Gastrocnemius medialis (tissue), 4 donors: ENCODE measurements at regions not wholly inside any gene's neighbourhood (a gene's known extent, or its start where the extent isn't known, plus 50 kb on each side); places are given as distances from the start of the nearest gene placed in this dataset.

Experiments
- CTCF ChIP-seq, 5 experiments: fragments of 450-650 bp in 3 of 5; fragments of 200-600 bp in 2 of 5; sonication (generic) in 2 of 5; IDR thresholded peaks in 4 of 5; conservative IDR thresholded peaks in 1 of 5; 1 replicate in 4 of 5; 2 replicates in 1 of 5; pipeline ENCODE4 v1.5.1; 2016 to 2019; ENCODE audit warnings: antibody characterized with exemption in 5 of 5, mild to moderate bottlenecking in 3 of 5, moderate library complexity in 3 of 5
- POLR2A ChIP-seq, 2 donors: fragments of 450-650 bp; IDR thresholded peaks; one replicate each; pipeline ENCODE4 v1.6.1; 2017; ENCODE audit warnings: antibody characterized with exemption in 2 of 2, mild to moderate bottlenecking in 2 of 2, moderate library complexity in 2 of 2

GRCh38 chr9:68608763-68609162, 68.1 kb upstream of the TMEM252 start:
- TF ChIP-seq POLR2A (IDR thresholded peaks at IDR 0.05): no peak
- TF ChIP-seq CTCF (IDR thresholded peaks at IDR 0.05 in 4 of 5, conservative IDR thresholded peaks at IDR 0.05 in 1 of 5): no peak
